NCI-H526 treated with DMSO at 0.1 percent for 48 hours (cell line): ENCODE measurements at regions not wholly inside any gene's neighbourhood (a gene's known extent, or its start where the extent isn't known, plus 50 kb on each side); places are given as distances from the start of the nearest gene placed in this dataset.

Experiments used
- DNase-seq: peaks from one replicate; lab custom pipeline; 2025; lab: John Stamatoyannopoulos, UW

DNA sequence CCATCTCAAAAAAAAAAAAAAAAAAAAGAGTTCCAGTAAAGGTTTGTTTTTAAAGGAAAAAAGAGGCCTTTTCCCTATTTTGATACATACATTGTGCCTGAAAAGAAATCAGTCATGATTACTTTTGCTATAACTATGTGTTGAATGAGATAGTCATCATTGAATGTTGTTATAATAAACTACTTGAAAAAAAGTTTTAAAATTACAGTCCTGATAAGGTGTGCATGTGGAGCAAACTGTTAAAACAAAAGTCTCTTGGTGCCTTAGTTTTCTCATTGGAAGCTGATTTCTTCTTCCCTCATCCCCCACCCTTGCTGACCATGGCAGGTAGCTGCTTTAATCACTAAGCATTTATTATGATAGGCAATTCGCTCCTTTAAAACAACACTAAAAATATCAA, 172.3 kb upstream of the TBCA start:
- no peak for DNase-seq

DNA sequence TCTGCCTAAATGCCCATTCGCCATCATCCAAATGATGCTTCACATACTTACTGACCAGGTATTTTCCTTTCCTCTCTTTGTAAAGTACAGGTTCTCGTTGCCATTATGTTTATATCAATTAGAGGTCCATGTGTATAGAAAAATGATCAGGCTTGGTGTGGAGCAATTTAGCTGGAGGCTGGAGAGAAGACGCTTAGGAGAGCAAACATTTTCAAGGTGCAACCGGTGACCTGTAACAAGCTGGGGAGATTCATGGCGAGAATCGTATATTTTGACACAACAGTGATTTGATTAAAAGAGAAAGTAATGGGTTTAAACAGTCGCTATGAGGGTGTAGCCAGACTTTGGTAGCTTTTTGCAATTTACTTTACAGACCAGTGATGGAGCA, 170.9 kb upstream of the TBCA start:
- no peak for DNase-seq

DNA sequence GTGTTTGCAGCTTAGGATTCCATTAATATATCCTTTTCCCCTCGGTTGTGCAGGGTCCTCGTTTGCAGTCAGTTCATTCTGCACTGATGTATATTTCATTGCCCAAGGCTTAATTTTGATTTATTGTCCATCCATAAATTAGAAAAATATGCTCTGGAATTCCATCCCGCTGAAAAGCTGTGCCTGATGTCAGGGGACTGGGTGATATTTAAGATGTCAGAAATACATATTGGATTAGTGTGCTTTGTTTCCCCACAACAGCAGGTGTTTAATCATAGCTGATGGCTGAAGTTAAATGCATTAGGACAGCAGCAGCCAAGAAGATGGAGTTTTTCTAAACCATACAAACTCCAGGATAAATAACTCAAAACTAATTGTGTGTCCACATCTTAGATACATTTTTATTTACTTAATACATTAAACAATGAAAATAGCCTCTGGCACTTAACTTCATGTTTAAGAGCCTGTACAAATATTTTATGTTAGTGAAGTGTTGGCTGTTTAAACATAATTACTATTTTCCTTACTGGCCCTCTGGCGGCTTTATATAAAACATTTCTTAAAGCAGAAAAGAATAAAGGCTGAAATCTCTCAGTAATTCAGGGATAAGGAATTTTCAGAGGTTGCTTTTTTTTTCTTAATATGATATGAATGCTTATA, 170.4 kb upstream of the TBCA start:
- DNase-seq = no peak

DNA sequence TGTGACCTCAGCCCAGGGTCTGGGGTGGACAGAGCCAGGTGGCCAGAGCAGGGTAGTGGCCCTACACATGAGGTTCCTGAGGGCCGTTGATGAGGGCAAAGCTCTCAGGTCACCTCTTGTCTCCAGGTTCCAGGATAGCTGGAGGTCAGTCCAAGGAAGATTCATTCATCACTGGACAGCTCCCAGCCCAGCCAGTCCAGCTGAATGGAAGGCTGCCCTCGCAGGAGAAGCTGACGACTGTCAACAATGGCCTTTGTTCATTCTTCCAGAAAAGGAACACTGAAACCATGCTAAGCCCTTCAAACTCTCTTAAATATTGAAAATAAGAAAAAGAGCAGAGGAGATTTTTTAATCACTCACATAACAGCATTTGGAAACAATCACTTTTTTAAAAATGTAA, 169.7 kb upstream of the TBCA start:
- DNase-seq = no peak

DNA sequence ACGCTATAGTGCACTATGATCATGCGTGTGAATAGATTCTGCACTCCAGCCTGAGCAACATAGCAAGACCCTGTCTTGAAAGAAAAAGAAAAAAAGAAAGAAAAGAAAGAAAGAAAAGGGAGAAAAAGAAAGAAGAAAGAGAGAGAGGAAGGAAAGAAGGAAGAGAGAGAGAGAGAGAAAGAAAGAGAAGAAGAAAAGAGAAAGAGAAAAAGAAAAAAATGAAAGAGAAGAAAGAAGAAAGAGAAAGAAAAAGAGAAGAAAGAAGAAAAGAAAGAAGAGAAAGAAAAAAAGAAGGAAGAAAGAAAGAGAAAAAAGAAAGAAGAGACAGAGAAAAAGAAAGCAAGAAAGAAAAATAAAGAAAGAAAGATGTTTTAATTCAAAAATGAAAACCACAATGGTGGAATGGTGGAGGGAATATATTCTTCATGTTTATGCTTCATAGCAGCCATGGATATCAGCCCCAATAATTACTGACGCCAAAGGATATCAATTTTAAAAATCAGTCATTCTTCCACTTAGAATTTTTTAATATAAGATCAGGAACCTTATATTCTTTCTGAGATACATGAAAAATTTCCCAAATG, 168.7 kb upstream of the TBCA start:
- no peak for DNase-seq

DNA sequence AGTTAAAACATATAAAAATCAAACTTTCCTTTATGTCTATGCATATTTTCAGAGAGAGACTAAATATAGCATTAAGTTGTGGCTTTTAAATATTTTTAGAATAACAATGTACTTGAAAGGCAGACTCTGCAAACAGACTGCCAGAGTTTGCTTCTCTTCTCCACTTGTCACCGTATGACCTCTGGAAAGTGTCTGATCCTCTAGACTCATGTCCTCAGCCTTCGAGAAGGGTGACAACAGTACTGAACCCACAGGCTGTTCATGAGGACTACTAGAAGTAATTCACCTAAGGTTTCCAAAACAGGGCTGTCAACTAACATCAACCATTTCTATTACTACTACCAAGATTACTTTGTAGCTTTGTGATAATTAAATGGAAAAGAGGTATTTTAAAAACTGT, 167.7 kb upstream of the TBCA start:
- no peak for DNase-seq

DNA sequence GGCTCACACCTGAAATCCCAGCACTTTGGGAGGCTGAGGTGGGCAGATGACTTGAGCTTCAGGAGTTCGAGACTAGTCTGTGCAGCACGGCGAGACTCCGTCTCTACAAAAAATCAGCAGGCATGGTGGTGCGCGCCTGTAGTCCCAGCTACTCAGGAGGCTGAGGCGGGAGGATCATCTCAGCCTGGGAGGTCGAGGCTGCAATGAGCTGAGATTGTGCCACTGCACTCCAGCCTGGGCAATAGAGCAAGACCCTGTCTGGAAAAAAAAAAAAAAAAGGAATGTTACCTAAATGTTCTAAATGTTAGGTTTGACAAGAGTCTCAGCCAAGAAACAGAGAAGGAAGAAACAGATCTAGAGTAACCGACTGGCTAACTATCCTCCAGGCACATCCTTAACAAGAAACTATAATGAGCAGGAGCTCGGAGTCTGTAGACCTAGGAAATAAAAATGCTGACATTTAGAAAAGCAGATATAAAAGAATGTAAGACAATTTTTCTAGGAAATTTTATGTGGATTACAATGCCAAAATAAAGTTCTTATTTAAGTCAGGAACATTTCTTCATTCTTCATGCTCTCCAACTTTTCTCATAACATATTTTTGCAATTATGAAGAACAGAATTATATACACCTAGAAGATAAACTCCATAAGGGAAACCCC, 166.6 kb upstream of the TBCA start:
- DNase-seq = no peak

DNA sequence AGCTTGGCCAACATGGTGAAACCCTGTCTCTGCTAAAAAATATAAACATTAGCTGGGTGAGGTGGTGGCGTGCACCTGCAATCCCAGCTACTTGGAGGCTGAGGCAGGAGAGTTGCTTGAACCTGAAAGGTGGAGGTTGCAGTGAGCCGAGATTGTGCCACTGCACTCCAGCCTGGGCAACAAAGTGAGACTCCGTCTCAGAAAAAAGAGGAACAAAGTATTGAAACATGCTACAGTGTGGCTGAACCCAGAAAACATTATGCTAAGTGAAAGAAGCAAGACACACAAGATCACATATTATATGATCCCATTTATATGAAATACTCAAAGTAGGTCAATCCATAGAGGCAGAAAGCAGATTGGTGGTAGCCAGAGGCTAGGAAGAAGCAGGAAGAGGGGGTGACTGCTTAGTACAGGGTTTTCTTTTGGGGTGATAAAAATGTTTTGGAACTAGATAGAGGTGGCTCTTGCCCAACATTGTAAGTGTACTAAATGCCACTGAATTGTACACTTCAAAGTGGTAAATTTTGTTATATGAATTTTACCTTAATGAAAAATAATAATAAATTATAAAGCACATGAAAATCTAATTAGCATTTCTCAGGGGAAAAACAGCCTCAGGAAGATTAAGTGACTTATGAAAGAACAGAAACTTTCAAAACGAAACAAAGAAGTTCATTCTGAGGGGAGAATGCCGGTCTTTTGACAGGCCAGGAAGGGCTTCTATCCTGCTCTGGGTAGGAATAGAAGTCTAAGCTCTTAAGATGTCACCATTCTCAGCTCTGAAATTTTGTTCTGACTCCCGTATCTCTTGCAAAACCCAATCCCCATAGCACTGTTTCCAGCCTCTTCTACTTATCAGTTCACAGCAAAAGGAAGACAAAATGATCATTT, 161.1 kb upstream of the TBCA start:
- no peak for DNase-seq

DNA sequence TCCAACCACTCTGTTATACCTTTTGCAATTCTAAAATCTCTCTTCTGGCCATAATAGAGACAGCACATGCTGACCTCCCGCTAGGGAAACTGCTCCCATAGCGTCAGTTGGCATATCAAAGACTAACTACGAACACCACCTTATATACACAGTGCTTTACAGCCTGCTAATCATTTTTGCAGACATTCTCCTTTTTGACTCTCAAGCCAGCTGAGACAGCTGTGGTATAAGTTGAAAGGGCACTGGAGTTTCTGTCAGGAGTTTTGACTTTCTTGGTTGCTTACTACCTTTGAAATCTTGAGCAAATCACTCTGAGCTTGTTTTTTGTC, 160.2 kb upstream of the TBCA start:
- no peak for DNase-seq

DNA sequence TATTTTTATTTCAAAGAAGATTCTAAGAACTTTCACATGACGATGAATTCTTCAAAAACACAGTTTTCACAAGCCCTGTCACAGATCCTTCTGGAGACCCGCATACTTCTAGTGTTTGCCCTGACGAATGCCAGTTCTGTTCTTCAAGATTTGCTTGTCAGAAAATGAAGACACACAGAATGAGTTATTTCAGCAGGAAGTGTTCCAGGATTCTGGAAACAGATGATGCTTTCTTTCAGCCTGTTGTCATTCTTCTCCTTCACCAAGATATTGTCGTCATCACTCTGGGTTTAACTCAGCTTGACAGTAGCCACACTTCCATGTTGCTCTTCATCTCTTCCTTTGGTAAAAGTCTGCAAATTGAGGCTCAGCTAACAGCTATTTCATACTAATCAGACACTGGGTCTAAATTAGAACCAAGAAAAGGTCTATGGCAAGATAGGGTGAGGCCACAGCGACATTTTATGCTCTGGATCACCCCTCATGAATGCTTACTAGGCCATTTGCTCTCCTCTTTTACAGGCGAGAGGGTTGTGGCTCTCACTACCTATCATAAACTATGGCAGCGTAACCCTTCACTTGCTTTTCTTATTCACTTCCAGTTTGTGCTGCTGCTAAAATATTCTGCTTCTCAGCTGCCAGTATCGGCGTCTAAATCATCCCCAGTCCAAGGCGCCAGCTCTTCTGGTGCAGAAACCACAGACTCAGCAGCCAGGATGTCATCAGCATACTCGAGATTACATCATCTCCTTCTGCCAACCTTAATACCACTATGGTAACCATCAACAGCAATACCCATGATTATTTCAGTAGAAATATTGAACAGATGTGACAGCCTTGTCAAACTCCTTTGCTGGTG, 159.6 kb upstream of the TBCA start:
- DNase-seq = no peak

DNA sequence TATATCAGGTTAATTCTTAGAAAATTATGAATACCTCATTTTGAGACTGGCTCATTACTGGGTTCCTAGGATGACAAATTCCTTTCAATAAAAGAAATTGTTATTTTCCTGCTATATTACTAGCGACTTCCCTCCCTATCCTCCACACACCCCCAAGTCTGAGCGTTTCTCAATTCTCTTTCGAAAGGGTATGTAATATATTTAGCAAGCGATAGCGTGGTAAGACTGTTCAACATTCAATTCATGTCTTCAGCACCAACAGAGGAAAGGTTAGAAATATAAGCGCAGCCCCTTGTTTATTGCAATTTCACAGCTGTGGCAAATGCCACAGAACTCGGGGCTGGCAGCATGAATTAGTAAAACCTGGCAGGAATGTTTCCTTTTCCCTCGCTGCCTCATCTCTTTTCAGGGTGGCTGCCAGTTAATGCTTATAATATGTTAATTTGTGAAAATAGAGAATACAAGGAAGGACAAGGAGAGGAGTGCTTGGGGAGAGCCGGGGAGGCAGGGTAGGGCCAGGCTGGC, 152.7 kb upstream of the TBCA start:
- DNase-seq = no peak

DNA sequence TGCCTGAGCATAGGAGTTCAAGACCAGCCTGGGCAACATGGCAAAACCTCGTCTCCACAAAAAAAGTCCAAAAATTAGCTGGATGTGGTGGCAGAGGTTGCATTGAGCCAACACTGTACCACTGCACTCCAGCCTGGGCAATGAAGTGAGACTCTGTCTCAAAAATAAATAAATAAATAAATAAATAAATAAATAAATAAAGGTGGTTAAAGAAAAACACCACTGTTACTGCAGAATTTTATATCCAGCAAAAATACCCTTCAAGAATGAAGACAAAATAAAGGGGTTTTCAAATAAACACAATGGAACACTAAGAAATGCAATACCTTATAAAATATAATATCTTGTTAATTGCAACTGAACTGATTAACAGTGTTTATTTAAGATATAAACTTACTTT, 150.2 kb upstream of the TBCA start:
- no peak for DNase-seq

DNA sequence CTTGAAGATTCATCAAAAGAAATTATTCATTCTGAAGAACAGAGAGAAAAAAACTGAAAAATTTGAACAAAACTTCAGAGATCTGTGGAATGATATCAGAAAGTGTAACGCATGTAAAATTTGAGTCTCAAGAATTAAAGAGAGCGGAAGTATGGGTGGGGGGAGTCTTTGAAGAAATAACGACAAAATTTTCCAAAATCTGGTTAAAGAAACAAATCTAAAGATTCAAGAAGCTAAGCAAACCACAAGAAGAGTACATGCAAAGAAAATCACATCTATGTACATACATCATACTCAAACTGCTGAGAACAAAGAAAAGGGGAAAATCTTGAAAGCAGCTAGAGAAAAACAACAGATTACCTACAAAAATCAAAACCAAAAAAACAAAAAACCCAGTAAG, 149.4 kb upstream of the TBCA start:
- no peak for DNase-seq

DNA sequence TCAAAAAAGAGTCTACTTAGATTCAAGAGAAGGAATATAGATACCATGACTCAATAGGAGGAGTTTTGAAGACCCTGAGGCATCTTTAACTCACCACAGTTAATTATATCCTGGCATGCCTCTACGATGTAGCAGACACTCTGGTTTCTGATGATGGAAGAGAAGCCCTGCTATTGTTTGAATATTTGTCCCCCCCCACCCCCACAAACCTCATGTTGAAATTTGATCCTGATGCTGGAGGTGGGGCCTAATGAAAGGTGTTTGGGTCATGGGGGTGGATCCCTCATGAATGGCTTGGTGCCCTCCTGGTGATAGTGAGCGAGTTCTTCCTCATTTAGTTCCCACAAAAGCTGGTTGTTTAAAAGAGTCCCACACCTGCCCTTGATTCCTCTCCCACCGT, 147.9 kb upstream of the TBCA start:
- DNase-seq = no peak

DNA sequence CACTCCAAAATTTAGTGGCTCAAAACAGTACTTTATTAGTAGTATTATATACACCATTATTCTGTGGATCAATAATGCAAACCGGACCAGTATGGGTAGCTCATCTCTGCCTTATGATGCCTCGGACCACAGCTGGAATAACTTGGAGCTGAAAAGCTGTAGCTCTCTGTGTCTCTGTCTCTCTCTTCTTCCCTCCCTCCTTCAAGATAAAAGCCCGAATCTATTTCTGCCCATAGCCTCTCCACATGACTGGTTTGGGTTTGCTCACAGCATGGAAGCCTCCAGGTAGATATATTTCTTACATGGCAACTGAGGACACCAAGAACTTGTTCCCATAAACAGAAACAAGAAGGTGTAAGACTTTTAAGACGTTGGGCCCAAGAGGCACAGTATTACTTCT, 147.5 kb upstream of the TBCA start:
- no peak for DNase-seq

DNA sequence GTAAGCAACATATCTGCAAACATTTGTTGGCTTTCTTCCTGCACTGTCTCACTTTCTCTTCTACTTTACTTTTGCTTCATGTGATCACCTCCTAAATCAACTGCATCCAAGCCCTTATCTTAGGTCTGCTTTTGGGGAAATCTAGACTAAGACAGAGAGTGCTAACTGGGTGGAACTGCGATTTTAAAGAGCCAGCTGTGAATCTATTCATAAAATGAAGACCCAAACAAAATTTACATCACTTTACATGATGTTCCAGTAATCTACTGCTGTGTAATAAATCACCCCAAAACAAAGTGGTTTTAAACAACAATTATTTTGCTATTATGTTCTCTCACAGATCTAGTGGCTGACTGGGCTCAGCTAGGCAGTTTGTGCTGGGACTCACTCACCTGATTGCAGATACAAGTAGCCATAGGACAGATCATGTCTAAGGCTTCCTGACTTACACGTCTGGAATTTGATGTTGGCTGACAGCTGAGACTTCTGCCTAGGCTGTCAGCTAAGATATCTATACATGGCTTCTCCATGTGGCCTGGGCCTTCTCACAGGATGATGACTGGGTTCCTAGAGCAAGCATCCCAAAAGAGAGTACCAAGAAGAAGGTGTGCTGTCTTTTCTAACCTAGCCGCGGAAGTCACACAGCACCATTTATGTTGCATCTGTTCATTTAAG, 145.1 kb upstream of the TBCA start:
- DNase-seq = no peak

DNA sequence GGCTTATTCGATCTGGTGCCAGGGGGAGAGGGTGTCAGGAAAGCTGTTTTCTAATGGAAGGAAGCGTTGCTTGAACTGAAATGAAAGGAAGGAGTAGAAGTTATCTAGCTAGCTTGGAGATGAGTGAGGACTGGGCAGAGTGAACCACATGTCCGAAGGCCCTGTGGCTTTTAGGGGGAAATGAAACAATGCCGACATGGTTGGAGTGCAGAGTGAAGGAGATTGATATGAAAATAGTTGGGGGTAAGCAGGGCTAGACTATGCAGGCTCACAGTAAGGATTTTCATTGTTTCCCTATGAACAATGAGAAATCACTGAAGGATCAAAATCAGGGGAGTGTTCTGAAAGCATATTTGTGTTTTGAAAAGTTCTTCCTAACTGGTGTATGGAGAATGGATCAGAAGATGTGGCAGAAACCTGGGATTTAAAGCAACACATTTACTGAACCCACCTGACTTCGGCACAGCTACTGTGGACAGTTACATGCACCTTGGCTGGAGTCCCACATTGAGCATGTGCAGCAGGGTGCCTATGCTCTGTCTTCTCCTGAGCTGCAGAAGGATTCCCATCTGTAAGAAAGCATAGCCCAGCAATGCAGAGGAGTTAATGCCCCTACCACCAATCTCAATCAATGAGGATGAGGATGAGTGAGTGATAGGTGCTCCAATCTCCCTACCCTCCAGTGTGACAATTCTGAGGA, 144.4 kb upstream of the TBCA start:
- DNase-seq = no peak

DNA sequence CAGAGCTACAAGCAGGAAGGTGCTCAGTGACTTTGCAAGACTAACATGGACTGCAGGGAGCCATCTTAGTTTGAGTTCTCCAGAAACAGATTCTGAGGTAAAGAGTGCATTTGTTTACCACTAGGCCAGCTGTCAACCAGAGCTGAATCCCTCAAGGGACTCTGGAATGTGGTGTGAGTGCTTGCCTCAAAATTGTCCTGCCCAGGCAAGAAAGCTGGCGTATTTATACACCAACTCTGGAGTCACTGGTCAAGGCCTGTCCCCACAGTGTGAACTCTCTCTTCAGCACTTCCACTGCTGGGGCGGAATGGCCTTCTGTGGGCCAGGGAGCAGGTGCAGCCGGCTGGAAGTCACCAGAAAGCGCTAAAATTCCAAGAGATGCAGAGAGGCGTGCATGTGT, 139.2 kb upstream of the TBCA start:
- DNase-seq = no peak

DNA sequence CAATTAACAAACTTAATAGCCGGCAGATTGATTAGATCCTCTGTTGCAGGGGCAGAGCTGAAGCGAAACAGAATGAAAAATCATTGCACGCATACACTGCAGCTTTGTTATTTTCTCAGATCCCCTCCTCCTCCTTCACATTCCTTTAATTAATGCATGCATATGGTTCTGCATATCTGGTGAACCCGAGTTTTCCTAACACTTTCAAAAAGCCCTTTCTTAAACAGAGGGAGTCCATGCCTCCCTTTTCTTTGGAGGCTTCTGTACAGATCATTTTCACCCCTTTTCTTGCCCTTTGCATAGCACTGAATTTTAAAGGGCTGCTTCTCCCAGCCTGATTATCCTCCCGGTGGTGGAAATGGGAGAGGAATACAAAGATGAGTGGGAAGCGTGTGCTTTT, 136.6 kb upstream of the TBCA start:
- DNase-seq = no peak

DNA sequence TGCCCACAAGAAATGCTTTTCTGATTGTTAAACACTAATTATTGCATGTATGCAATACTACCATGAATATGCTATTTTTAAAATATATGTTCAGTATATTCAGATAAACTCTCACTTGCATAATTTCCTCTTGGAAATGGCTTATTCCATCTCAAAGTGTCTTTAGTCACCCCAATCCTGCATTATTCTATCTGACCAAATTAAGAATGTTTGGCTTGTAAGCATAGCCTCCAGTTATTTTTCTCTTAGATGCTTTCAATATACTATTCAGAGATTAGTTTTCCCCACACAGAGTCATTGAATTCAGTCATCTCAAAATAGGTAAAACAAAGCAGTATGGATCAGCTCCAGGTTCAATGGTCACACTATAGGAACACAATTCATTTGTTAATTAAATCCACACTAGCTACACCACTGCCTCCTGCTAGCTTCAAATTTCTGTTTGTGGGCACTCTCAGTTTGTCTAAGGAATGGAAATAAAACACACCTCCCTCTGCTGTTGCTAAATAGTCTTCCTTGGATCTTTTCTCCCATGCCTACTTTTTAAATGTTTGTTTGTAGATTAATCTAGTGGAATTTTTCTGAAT, 134.6 kb upstream of the TBCA start:
- no peak for DNase-seq
